Superior temporal gyrus (tissue), 1 donor: ENCODE measurements at regions not wholly inside any gene's neighbourhood (a gene's known extent, or its start where the extent isn't known, plus 50 kb on each side); places are given as distances from the start of the nearest gene placed in this dataset.
A peak's percentile ranks its signal among the peaks of the same experiment; 100 is the strongest.

Experiments
- DNase-seq: peaks from one replicate; pipeline ENCODE4 v3.0.0-alpha.2; 2016; ENCODE audit errors: extremely low spot score

DNA sequence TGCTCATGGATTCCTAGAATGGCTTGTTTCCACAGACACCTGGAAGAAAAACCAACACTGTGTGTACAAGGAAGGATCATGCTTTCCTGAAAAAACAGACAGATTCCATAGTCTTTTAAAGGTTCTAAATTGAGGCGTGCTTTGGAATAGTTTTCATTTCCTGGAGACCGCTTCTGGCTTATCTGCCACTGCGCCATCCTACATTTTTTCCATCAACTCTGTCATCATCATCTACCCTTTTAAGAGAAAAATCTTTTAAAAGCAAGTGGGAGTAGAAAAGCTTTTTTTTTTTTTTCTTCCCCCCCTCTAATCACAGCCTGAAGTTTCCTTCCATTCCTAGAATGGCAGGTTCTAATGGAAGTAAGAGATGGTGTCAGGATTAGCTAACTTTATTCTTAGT, 379.4 kb upstream of the C2CD4B start:
- no peak for DNase-seq

DNA sequence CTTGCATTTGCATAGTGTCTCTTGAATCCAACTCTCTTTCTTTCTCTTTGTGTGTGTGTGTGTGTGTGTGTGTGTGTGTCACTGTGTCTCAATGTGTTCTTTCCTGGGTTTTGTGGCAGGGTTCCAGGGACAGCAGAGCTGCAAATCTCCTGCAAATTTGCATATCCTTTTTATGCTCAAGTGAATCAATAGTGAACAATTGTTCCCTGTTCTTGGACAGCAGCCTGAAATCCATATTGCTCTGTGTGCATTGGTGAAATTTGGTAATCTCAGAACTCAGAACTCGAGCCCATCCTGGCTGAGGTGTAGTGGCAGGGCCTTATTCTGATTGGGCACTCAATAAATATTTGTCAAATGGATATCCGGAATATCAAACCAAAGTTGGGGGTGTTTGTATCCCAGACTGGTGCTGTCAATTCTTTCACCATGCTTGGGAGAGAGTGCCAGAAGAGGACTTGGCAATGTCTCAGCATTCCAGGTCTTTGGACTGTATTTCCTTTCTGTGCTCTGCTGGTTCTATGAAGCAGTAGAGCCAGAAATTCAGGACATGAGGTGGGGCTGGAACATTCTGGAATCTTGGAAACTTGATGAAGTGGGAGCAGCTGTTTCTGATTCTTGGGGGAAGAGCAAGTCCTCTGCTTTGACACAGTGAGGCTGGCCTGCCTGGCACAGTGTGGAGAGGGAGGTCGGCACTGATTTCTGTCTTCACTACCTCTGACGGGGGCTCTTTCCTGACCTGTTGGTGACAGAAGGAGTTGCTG, 380.6 kb upstream of the C2CD4B start:
- peak; percentile 77 for DNase-seq

DNA sequence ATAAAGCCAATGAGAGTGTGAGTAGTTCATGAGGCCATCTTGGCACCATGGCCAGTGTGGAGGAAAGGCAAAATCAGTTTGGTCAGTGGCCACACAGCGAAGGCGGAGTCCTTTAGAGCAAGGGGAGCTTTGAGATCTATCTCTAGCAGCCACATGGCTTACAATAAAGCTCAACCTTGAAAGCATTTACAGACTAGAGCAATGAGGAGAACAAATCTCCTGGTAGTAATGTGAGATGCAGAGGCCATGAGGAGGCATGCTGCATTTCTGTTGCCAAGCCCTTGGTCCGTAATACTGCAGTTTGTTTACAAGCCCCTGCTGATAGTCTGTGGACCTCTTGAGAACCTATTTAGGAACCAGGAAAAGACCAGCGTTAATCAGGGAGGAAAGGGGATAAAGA, 381.5 kb upstream of the C2CD4B start:
- no peak for DNase-seq

DNA sequence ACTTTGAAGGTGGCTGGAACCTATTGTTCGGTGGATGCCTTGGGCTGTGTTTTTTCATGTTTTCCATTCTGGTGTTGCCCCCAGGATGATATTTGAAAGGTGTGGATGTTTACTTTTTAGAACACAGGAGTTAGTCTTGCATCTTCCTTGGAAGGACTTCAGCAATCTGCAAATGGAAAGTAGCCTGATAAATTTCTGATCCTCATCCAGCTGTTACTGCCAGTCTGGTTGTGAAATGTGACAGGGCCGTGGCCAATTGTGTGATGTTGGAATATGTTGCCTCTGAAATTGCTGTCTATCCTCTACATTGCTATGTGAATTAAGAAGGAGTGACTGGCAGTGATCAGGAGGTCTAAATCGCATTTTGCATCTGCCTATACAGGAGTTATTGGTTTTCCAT, 382.5 kb upstream of the C2CD4B start:
- DNase-seq: no peak

GRCh38 chr15:62549345-62549970, 384.4 kb upstream of the C2CD4B start:
- no peak for DNase-seq

DNA sequence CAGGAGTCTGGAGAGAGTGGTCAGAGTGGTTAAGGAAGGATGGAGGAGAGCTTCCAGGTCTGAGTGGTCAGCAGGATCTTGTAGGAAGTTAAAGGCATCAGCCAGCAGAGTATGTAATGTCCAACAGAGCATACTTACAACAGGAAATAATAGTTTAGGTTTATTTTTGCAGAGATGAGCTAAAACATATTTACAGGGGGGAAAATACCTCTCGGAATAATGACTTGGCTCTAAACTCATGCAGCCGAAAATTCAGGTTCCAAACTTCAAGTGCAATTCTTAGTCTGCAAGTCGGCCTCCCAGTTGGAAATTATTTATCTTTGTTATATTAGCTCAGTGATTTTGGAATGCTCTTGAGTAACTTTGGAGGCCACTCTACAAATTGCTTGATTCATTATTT, 385.0 kb upstream of the C2CD4B start:
- no peak for DNase-seq

DNA sequence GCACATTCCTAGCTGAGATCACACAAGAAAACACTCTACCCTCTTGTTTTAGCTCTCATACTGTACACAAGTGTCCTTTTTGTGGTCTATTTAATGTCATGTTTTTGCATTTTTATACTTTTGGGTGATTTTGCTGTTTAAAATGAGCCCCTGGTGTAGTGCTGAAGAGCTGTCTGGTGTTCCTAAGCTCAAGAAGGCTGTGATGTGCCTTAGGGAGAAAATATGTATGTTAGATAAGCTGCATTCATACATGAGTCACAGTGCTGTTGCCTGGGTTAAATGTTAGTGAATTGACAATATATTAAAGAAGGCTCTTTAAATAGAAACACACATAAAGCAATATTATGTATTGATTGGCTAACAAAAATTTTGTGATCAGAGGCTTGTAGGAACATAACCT, 387.4 kb upstream of the C2CD4B start:
- no peak for DNase-seq

DNA sequence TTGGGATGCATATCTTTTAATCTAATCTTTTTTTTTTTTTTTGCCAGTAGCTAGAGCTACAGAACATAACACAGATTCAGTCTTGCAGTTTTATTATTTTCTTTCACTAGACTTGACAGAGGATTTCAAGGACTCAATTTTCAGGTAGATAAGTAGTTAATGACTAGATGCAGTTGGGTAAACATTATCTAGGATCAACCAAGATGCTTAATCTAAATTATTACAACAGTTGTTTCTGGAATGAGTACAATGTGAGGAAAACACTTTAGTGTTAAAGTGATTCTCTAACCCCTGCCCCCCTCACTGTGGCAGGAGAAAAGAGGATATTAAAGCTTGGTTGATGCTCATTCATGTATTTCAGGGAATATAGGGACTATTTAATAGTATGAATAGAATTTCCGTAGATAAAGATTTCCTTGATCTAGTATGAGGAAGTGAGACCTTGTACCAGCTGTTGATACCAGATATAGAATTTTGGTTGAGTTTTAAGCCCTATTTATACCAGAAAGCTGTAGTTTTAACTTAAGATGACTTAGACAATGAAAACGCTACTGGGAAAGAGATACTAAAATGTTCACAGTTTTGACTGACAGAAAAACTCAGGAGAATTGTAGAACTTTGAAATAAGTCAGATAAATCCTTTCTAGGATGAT, 389.0 kb upstream of the C2CD4B start:
- DNase-seq: no peak

- DNase-seq: peak; percentile 71
Observed at GRCh38 chr15:62558640-62559380, 393.7 kb upstream of the C2CD4B start.

- DNase-seq: no peak
Observed at GRCh38 chr15:62559381-62559733, 394.3 kb upstream of the C2CD4B start.

- no peak for DNase-seq
Observed at GRCh38 chr15:62561059-62561519, 396.0 kb upstream of the C2CD4B start.

GRCh38 chr15:62561571-62561970, 396.5 kb upstream of the C2CD4B start:
- no peak for DNase-seq

- DNase-seq: no peak
Observed at GRCh38 chr15:62564886-62565633, 400.0 kb upstream of the C2CD4B start.

DNA sequence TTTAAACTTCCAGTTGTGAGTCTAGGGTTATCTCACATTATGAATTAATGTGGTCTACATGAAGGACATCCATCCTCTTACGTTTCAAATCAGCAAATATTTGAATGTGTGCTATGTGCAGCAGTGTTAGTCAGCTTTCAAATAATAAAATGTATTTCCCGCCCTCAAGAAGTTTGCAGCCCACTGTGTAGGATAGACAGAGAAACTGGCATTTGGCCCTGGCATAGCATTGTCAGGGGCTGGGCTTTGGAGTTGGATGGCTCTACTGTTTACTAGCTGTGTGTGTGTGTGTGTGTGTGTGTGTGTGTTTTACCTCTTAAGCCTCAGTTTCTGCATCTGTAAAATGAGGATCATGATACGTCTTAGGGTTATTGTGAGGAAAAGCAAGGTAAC, 400.5 kb upstream of the C2CD4B start:
- no peak for DNase-seq

- DNase-seq: no peak
Observed at GRCh38 chr15:62566248-62566647, 401.2 kb upstream of the C2CD4B start.

DNA sequence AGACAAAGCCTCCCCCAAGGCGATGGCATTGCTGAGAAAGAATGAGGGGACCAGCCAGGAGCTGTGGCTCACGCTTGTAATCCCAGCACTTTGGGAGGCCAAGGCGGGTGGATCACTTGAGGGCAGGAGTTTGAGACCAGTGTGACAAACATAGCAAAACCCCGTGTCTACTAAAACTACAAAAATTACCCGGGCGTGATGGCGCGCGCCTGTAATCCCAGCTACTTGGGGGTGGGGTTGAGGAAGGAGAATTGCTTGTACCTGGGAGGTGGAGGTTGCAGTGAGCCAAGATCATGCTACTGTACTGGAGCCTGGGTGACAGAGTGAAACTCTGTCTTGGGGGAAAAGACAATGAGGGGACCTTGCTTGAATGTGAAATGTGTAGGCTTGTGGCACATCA, 402.4 kb upstream of the C2CD4B start:
- no peak for DNase-seq

- no peak for DNase-seq
Observed at GRCh38 chr15:62568004-62568403, 402.9 kb upstream of the C2CD4B start.

DNA sequence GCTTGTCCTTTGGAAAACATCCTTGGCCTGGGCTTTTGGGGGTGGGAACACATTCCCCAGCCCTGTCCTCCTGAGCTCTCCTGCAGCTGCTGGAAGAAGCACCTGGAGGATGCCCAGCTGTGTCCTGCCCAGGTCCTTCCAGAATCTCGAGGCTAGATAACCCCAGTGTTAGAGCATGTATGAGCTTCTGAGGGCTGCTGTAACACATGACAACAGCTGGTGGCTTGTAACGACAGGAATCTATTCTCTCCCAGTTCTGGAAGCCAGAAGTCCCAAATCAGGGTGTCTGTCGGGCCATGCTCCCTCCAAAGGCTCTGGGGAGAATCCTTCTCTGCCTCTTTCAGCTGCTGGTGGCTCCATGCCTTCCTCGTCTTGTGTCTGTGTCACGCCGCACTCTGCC, 403.6 kb upstream of the C2CD4B start:
- DNase-seq: no peak

GRCh38 chr15:62569460-62570404, 404.6 kb upstream of the C2CD4B start:
- DNase-seq: no peak

GRCh38 chr15:62570405-62570783, 405.3 kb upstream of the C2CD4B start:
- DNase-seq: no peak

DNA sequence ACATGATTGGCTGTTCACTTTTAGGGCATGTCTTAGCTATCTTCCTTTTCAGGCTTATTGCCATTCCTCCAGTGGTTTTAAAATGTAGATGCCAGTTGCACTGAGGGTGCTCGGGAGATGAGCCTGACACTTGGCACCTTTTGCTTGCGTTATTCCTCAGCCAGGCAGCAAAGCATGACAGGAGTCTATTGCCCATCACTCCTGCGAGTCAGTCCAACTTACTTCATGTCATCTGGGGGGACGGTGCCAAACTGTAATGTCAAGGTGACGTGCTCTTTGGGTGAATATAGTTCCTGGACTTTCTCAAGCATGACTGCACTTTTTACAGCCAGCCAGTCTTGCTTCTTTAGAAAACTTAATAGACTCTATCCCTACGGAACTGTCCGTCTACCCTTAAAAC, 406.0 kb upstream of the C2CD4B start:
- DNase-seq: no peak
